GM23248 (cell line): ENCODE measurements at regions not wholly inside any gene's neighbourhood (a gene's known extent, or its start where the extent isn't known, plus 50 kb on each side); places are given as distances from the start of the nearest gene placed in this dataset.

Source experiments
- DNase-seq: peaks from one replicate; pipeline ENCODE4 v3.0.0-alpha.2; 2015
- H2AFZ ChIP-seq: fragments of 200-600 bp; sonication (generic); 2 replicates; pipeline ENCODE4 v1.6.1; 2016; ENCODE audit warnings: antibody characterized with exemption
- H3F3A ChIP-seq: fragments of 200-600 bp; sonication (generic); 2 replicates; pipeline ENCODE4 v1.6.1; 2016; ENCODE audit warnings: mild to moderate bottlenecking, antibody characterized with exemption, mixed run types; ENCODE audit not compliant: insufficient read depth
- H3K27ac ChIP-seq: fragments of 200-600 bp; sonication (generic); 2 replicates; pipeline ENCODE4 v1.5.1; 2016; ENCODE audit warnings: mild to moderate bottlenecking
- H3K27me3 ChIP-seq: fragments of 200-600 bp; sonication (generic); replicated peaks from 2 replicates; pipeline ENCODE4 v1.6.1; 2016; ENCODE audit warnings: mild to moderate bottlenecking; ENCODE audit not compliant: insufficient read depth
- H3K36me3 ChIP-seq: fragments of 200-600 bp; sonication (generic); 2 replicates; pipeline ENCODE4 v1.6.1; 2016; ENCODE audit warnings: low read depth, mild to moderate bottlenecking
- H3K4me1 ChIP-seq: fragments of 200-600 bp; sonication (generic); 2 replicates; pipeline ENCODE4 v1.6.1; 2016; ENCODE audit warnings: mild to moderate bottlenecking; ENCODE audit not compliant: insufficient read depth
- H3K4me2 ChIP-seq: fragments of 200-600 bp; sonication (generic); one replicate; pipeline ENCODE4 v1.6.1; 2016; ENCODE audit warnings: mild to moderate bottlenecking; ENCODE audit not compliant: unreplicated experiment
- H3K4me3 ChIP-seq: fragments of 200-600 bp; sonication (generic); 2 replicates; pipeline ENCODE4 v1.5.1; 2016; ENCODE audit warnings: mild to moderate bottlenecking
- H3K79me2 ChIP-seq: fragments of 200-600 bp; sonication (generic); 2 replicates; pipeline ENCODE4 v1.6.1; 2016; ENCODE audit warnings: mild to moderate bottlenecking; ENCODE audit not compliant: insufficient read depth
- H3K9ac ChIP-seq: fragments of 200-600 bp; sonication (generic); 2 replicates; pipeline ENCODE4 v1.6.1; 2016; ENCODE audit warnings: mild to moderate bottlenecking
- H3K9me2 ChIP-seq: fragments of 200-600 bp; sonication (generic); 2 replicates; pipeline ENCODE4 v1.6.1; 2016; ENCODE audit warnings: mixed run types, mild to moderate bottlenecking, moderate library complexity; ENCODE audit not compliant: insufficient read depth
- H3K9me3 ChIP-seq: fragments of 200-600 bp; sonication (generic); one replicate; pipeline ENCODE4 v1.6.1; 2017; ENCODE audit warnings: low read depth
- H4K20me1 ChIP-seq: fragments of 200-600 bp; sonication (generic); 2 replicates; pipeline ENCODE4 v1.6.0; 2016; ENCODE audit not compliant: insufficient read depth
- EZH2 ChIP-seq: fragments of 200-600 bp; sonication (generic); IDR thresholded peaks from 2 replicates; pipeline ENCODE4 v1.6.1; 2018; ENCODE audit warnings: antibody characterized with exemption, mild to moderate bottlenecking; ENCODE audit not compliant: insufficient read depth, poor library complexity, severe bottlenecking
- EZH2phosphoT487 ChIP-seq: fragments of 200-600 bp; sonication (generic); IDR thresholded peaks from 2 replicates; pipeline ENCODE4 v1.6.1; 2018; ENCODE audit warnings: antibody characterized with exemption, moderate library complexity, mild to moderate bottlenecking, low read depth; ENCODE audit not compliant: insufficient read depth
- WGBS, 2 experiments: methylation state at CpG; one replicate each; pipeline ENCODE4 v1.1.6; 2015 to 2017; ENCODE audit warnings: low lambda C conversion rate in 2 of 2, low coverage in 1 of 2; ENCODE audit errors: missing lambda C conversion rate in 2 of 2; 5-methylcytosine and 5-hydroxymethylcytosine counted together
- in situ Hi-C: fragments of 300-500 bp; cut with MboI; formaldehyde crosslinking; loops from 2 replicates; pipeline ENCODE4 v1.15.0; 2020

DNA sequence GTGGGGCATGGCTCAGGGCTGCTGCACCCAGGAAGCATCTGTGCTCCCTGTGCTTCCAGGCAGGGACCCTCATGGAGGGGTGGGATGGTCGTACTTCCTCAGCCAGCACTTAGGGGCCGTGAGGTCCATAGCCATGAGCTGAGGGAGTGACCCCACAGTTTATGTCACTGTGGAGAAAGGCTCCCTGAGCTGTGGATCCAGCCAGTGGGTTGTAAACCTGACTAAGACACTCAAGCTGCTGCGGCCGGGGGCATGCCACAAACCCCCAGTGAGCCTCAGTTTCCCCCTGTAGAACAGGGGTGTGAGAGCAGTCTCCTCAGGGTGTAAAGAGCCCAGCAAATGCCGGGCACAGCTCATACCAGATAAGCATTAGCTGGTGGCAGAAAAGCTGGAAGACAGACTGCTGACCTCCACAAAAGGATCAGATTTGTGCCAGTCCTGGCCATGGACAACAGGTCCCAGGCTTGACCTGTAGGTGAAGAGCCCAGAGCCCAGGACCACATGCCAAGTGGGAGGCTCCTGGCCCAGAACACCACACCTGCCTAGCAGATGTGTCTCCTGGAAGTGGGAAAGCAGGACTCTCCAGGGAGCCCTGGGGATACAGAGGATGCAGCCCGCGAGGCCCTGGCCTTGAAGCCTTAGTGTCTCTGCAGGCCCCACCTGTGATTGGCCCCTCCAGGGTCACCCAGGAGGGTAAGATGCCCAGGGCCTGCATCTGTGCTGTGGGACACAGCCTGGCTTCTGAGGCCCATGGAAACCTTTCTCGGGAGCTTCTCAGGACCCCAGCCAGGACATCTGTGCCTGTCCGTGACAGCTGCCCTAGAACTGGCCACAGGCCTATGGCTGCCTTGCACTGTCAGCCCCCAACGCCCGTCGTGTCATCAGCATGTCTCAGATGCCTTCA is 78.1 kb upstream of the RET start:
- Histone ChIP-seq H3K79me2 (no peaks in the 10 kb centered on the region), H3K9me2 (no peaks in the 10 kb centered on the region), H3F3A (no peaks in the 10 kb centered on the region), H3K27me3 (0 out of 2 replicates have a peak, but pooled peaks cover 3% of the 10 kb centered on the region), H3K4me1 (no peaks in the 10 kb centered on the region), H3K27ac (no peak overlapping the region), H4K20me1 (no peaks in the 10 kb centered on the region), H3K36me3 (no peaks in the 10 kb centered on the region), H2AFZ (no peak overlapping the region), H3K9ac (no peak overlapping the region), H3K4me2 (no peak overlapping the region), H3K4me3 (no peak overlapping the region), H3K9me3 (no peaks in the 10 kb centered on the region)
- 33 to 44% methylated on average over 11 to 12 of the region's 12 CpGs for WGBS, 2 experiments
- DNase-seq = no peak
- in situ Hi-C loops = no loop called here
- no peak for TF ChIP-seq EZH2
- TF ChIP-seq EZH2phosphoT487 = no peak

GRCh38 chr10:42999385-43000020 is 77.4 kb upstream of the RET start:
- Histone ChIP-seq H3K9me3 (no peaks in the 10 kb centered on the region), H3K9ac (no peak overlapping the region), H4K20me1 (no peaks in the 10 kb centered on the region), H3K27ac (no peak overlapping the region), H3K79me2 (no peaks in the 10 kb centered on the region), H3K27me3 (no peaks in the 10 kb centered on the region), H3F3A (no peaks in the 10 kb centered on the region), H3K9me2 (no peaks in the 10 kb centered on the region), H3K36me3 (no peaks in the 10 kb centered on the region), H3K4me1 (no peaks in the 10 kb centered on the region), H3K4me3 (no peak overlapping the region), H2AFZ (no peak overlapping the region), H3K4me2 (no peak overlapping the region)
- DNase-seq = no peak
- WGBS, 2 experiments = 32 to 44% methylated on average over 8 of the region's 8 CpGs
- TF ChIP-seq EZH2 = no peak
- TF ChIP-seq EZH2phosphoT487 = no peak
- in situ Hi-C loops = no loop called here

DNA sequence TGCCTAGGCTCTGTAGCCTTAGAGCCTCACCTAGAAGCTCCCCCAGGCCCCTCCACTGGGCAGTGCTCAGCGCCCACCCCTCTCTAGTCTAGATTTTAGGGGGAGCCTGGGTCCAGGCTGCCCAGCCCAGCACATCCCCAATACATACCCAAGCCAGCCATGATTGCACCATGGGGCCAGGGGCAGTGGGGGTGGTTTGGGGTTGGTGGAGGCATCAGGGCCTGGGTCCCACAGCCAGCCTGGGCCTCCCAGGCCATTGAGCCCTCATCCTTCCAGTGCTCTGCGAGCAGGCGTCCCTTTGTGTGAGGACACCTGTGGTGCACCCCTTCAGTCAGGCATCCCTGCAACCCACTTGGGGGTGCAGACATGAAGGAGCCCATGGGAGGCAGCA is 76.9 kb upstream of the RET start:
- Histone ChIP-seq H3K9me2 (no peaks in the 10 kb centered on the region), H3K79me2 (no peaks in the 10 kb centered on the region), H3K27me3 (0 out of 2 replicates have a peak, but pooled peaks cover 3% of the 10 kb centered on the region), H4K20me1 (no peaks in the 10 kb centered on the region), H3K27ac (no peak overlapping the region), H2AFZ (no peak overlapping the region), H3K4me2 (no peak overlapping the region), H3K4me3 (no peak overlapping the region), H3K4me1 (no peaks in the 10 kb centered on the region), H3F3A (no peaks in the 10 kb centered on the region), H3K9me3 (no peaks in the 10 kb centered on the region), H3K36me3 (no peaks in the 10 kb centered on the region), H3K9ac (no peak overlapping the region)
- in situ Hi-C loops = no loop called here
- no peak for TF ChIP-seq EZH2
- TF ChIP-seq EZH2phosphoT487 = no peak
- DNase-seq = no peak
- 41 to 62% methylated on average over 3 of the region's 3 CpGs for WGBS, 2 experiments

- Histone ChIP-seq H3F3A (no peaks in the 10 kb centered on the region), H3K4me3 (no peak overlapping the region), H2AFZ (no peak overlapping the region), H3K27ac (no peak overlapping the region), H3K9me2 (no peaks in the 10 kb centered on the region), H3K27me3 (0 out of 2 replicates have a peak, but pooled peaks cover 7% of the 10 kb centered on the region), H4K20me1 (no peaks in the 10 kb centered on the region), H3K4me1 (no peaks in the 10 kb centered on the region), H3K9ac (no peak overlapping the region), H3K9me3 (no peaks in the 10 kb centered on the region), H3K79me2 (no peaks in the 10 kb centered on the region), H3K4me2 (no peak overlapping the region), H3K36me3 (no peaks in the 10 kb centered on the region)
- in situ Hi-C loops = no loop called here
- WGBS, 2 experiments = 37 to 46% methylated on average over 16 of the region's 16 CpGs
- DNase-seq = no peak
- TF ChIP-seq EZH2 (no peak), EZH2phosphoT487 (no peak)
Observed at GRCh38 chr10:43000651-43001426, 76.0 kb upstream of the RET start.
